ENCODE measurements at regions not wholly inside any gene's neighbourhood (a gene's known extent, or its start where the extent isn't known, plus 50 kb on each side); places are given as distances from the start of the nearest gene placed in this dataset.

- H3K9me3 Mint-ChIP-seq: peaks cover 2% of the 10 kb centered on the region
- TF ChIP-seq CTCF (IDR thresholded peaks at IDR 0.05; ENCODE audit: unreplicated experiment in 3 of 3): no peak
- peaks cover 31% of the 10 kb centered on the region for H3K27me3 Mint-ChIP-seq (ENCODE audit: low read depth)
- no peaks in the 10 kb centered on the region for H3K36me3 Mint-ChIP-seq (ENCODE audit: low read depth)
- no peak overlapping the region for H3K4me3 Mint-ChIP-seq
- no peak overlapping the region for H3K27ac Mint-ChIP-seq
- H3K4me1 Mint-ChIP-seq: no peaks in the 10 kb centered on the region
These were observed 79.4 kb downstream of the TMPRSS5 start for GRCh38 chr11:113626736-113627135.

GRCh38 chr11:113623114-113623513, 83.0 kb downstream of the TMPRSS5 start:
- H3K4me1 Mint-ChIP-seq: no peaks in the 10 kb centered on the region
- TF ChIP-seq CTCF (IDR thresholded peaks at IDR 0.05; ENCODE audit: unreplicated experiment in 3 of 3): no peak

GRCh38 chr11:113618360-113618759, 87.7 kb downstream of the TMPRSS5 start:
- Mint-ChIP-seq H3K27me3 (ENCODE audit: low read depth) (peaks cover 4% of the 10 kb centered on the region), H3K36me3 (ENCODE audit: low read depth) (no peaks in the 10 kb centered on the region), H3K27ac (no peak overlapping the region), H3K9me3 (peaks cover 7% of the 10 kb centered on the region), H3K4me3 (no peak overlapping the region), H3K4me1 (no peaks in the 10 kb centered on the region)
- TF ChIP-seq CTCF (IDR thresholded peaks at IDR 0.05; ENCODE audit: unreplicated experiment in 3 of 3): no peak

More at GRCh38 chr11:113623114-113623513, 83.0 kb downstream of the TMPRSS5 start:
- no peaks in the 10 kb centered on the region for H3K36me3 Mint-ChIP-seq (ENCODE audit: low read depth)
- no peak overlapping the region for H3K27ac Mint-ChIP-seq
- H3K9me3 Mint-ChIP-seq: peaks cover 10% of the 10 kb centered on the region
- no peak overlapping the region for H3K4me3 Mint-ChIP-seq
- H3K27me3 Mint-ChIP-seq (ENCODE audit: low read depth): peaks cover 6% of the 10 kb centered on the region

- no peaks in the 10 kb centered on the region for H3K4me1 Mint-ChIP-seq
- no peaks in the 10 kb centered on the region for H3K36me3 Mint-ChIP-seq (ENCODE audit: low read depth)
- peaks cover 7% of the 10 kb centered on the region for H3K9me3 Mint-ChIP-seq
- no peak overlapping the region for H3K4me3 Mint-ChIP-seq
- no peak for TF ChIP-seq CTCF (IDR thresholded peaks at IDR 0.05; ENCODE audit: unreplicated experiment in 3 of 3)
- H3K27me3 Mint-ChIP-seq (ENCODE audit: low read depth): peaks cover 4% of the 10 kb centered on the region
- no peak overlapping the region for H3K27ac Mint-ChIP-seq
These were observed 90.3 kb downstream of the TMPRSS5 start for GRCh38 chr11:113615773-113616172.

- no peak overlapping the region for H3K4me3 Mint-ChIP-seq
- TF ChIP-seq CTCF (IDR thresholded peaks at IDR 0.05; ENCODE audit: unreplicated experiment in 3 of 3): no peak
- H3K36me3 Mint-ChIP-seq (ENCODE audit: low read depth): no peaks in the 10 kb centered on the region
- H3K9me3 Mint-ChIP-seq: peaks cover 7% of the 10 kb centered on the region
- no peaks in the 10 kb centered on the region for H3K4me1 Mint-ChIP-seq
- no peak overlapping the region for H3K27ac Mint-ChIP-seq
- peaks cover 4% of the 10 kb centered on the region for H3K27me3 Mint-ChIP-seq (ENCODE audit: low read depth)
These were observed 91.0 kb downstream of the TMPRSS5 start for GRCh38 chr11:113615098-113615497.

GRCh38 chr11:113614097-113614496, 92.0 kb downstream of the TMPRSS5 start:
- H3K27me3 Mint-ChIP-seq (ENCODE audit: low read depth): peaks cover 4% of the 10 kb centered on the region
- H3K4me3 Mint-ChIP-seq: no peak overlapping the region
- TF ChIP-seq CTCF (IDR thresholded peaks at IDR 0.05; ENCODE audit: unreplicated experiment in 3 of 3): no peak
- no peaks in the 10 kb centered on the region for H3K36me3 Mint-ChIP-seq (ENCODE audit: low read depth)
- no peaks in the 10 kb centered on the region for H3K4me1 Mint-ChIP-seq
- no peak overlapping the region for H3K27ac Mint-ChIP-seq
- peaks cover 2% of the 10 kb centered on the region for H3K9me3 Mint-ChIP-seq
